ENCODE measurements at regions not wholly inside any gene's neighbourhood (a gene's known extent, or its start where the extent isn't known, plus 50 kb on each side); places are given as distances from the start of the nearest gene placed in this dataset.

- Mint-ChIP-seq H3K36me3 (ENCODE audit: insufficient read depth) (no peaks in the 10 kb centered on the region), H3K9me3 (ENCODE audit: low read depth) (no peaks in the 10 kb centered on the region), H3K27me3 (peaks cover 10% of the 10 kb centered on the region), H3K4me3 (ENCODE audit: low read depth) (no peak overlapping the region), H3K27ac (no peak overlapping the region), H3K4me1 (ENCODE audit: low read depth) (peaks cover 11% of the 10 kb centered on the region)
- no peak for TF ChIP-seq CTCF (IDR thresholded peaks at IDR 0.05; ENCODE audit: unreplicated experiment)
- no peak for DNase-seq (ENCODE audit: low spot score, unreplicated experiment)
These were observed 347.1 kb upstream of the GATB start for GRCh38 chr4:152107736-152108500.

GRCh38 chr4:152106781-152107321 is 346.0 kb upstream of the GATB start:
- H3K9me3 Mint-ChIP-seq (ENCODE audit: low read depth): no peaks in the 10 kb centered on the region
- no peak overlapping the region for H3K4me3 Mint-ChIP-seq (ENCODE audit: low read depth)
- H3K27ac Mint-ChIP-seq: no peak overlapping the region
- no peaks in the 10 kb centered on the region for H3K36me3 Mint-ChIP-seq (ENCODE audit: insufficient read depth)
- peaks cover 16% of the 10 kb centered on the region for H3K4me1 Mint-ChIP-seq (ENCODE audit: low read depth)
- H3K27me3 Mint-ChIP-seq: peaks cover 10% of the 10 kb centered on the region
- no peak for DNase-seq (ENCODE audit: low spot score, unreplicated experiment)
- no peak for TF ChIP-seq CTCF (IDR thresholded peaks at IDR 0.05; ENCODE audit: unreplicated experiment)

GRCh38 chr4:152106113-152106763 is 345.4 kb upstream of the GATB start:
- DNase-seq (ENCODE audit: low spot score, unreplicated experiment): no peak
- peaks cover 22% of the 10 kb centered on the region for H3K4me1 Mint-ChIP-seq (ENCODE audit: low read depth)

GRCh38 chr4:152104901-152105357 is 344.1 kb upstream of the GATB start:
- Mint-ChIP-seq H3K4me1 (ENCODE audit: low read depth) (peaks cover 22% of the 10 kb centered on the region), H3K9me3 (ENCODE audit: low read depth) (no peaks in the 10 kb centered on the region), H3K27ac (no peak overlapping the region), H3K27me3 (peaks cover 10% of the 10 kb centered on the region), H3K4me3 (ENCODE audit: low read depth) (no peak overlapping the region), H3K36me3 (ENCODE audit: insufficient read depth) (no peaks in the 10 kb centered on the region)
- TF ChIP-seq CTCF (IDR thresholded peaks at IDR 0.05; ENCODE audit: unreplicated experiment): no peak
- DNase-seq (ENCODE audit: low spot score, unreplicated experiment): no peak

More at GRCh38 chr4:152106113-152106763, 345.4 kb upstream of the GATB start:
- Mint-ChIP-seq H3K27me3 (peaks cover 10% of the 10 kb centered on the region), H3K36me3 (ENCODE audit: insufficient read depth) (no peaks in the 10 kb centered on the region), H3K27ac (no peak overlapping the region), H3K9me3 (ENCODE audit: low read depth) (no peaks in the 10 kb centered on the region), H3K4me3 (ENCODE audit: low read depth) (no peak overlapping the region)
- TF ChIP-seq CTCF (IDR thresholded peaks at IDR 0.05; ENCODE audit: unreplicated experiment): no peak

- Mint-ChIP-seq H3K36me3 (ENCODE audit: insufficient read depth) (no peaks in the 10 kb centered on the region), H3K4me3 (ENCODE audit: low read depth) (no peak overlapping the region), H3K27me3 (peaks cover 6% of the 10 kb centered on the region), H3K9me3 (ENCODE audit: low read depth) (no peaks in the 10 kb centered on the region), H3K27ac (no peak overlapping the region), H3K4me1 (ENCODE audit: low read depth) (peaks cover 22% of the 10 kb centered on the region)
- DNase-seq (ENCODE audit: low spot score, unreplicated experiment): no peak
- no peak for TF ChIP-seq CTCF (IDR thresholded peaks at IDR 0.05; ENCODE audit: unreplicated experiment)
These were observed 343.5 kb upstream of the GATB start for GRCh38 chr4:152104356-152104755.

All from progenitor cell of endocrine pancreas (in vitro differentiated cells).